Breast epithelium (tissue), 4 donors: ENCODE measurements at regions not wholly inside any gene's neighbourhood (a gene's known extent, or its start where the extent isn't known, plus 50 kb on each side); places are given as distances from the start of the nearest gene placed in this dataset.

ENCODE experiments used
- DNase-seq, 2 donors: peaks; one replicate each; pipeline ENCODE4 v3.0.0-alpha.2; 2019; ENCODE audit warnings: low spot score in 2 of 2
- H3K27ac ChIP-seq, 2 donors: fragments of 200-600 bp; sonication (generic) in 1 of 2; one replicate each; pipeline ENCODE4 v1.5.1; 2016 to 2019; ENCODE audit warnings: mild to moderate bottlenecking in 1 of 2
- H3K27me3 ChIP-seq, 2 donors: fragments of 200-600 bp; sonication (generic) in 1 of 2; one replicate each; pipeline versions ENCODE4 v1.5.1 to v1.6.0; 2017 to 2019; ENCODE audit warnings: control low read depth in 1 of 2, mild to moderate bottlenecking in 1 of 2
- H3K36me3 ChIP-seq: fragments of 200-600 bp; one replicate; pipeline ENCODE4 v1.5.1; 2019
- H3K4me1 ChIP-seq, 2 donors: fragments of 200-600 bp; sonication (generic); one replicate each; pipeline ENCODE4 v1.5.1; 2016 to 2019; ENCODE audit warnings: control low read depth in 1 of 2
- H3K4me3 ChIP-seq, 3 donors: fragments of 200-600 bp; sonication (generic); 1 replicate in 2 of 3; 2 replicates in 1 of 3; pipeline ENCODE4 v1.5.1; 2016 to 2019; ENCODE audit warnings: mild to moderate bottlenecking in 3 of 3, moderate library complexity in 2 of 3
- H3K9me3 ChIP-seq, 2 donors: fragments of 200-600 bp; sonication (generic) in 1 of 2; one replicate each; pipeline ENCODE4 v1.5.1; 2016 to 2019; ENCODE audit warnings: control low read depth in 1 of 2
- CTCF ChIP-seq, 3 donors: fragments of 450-650 bp; IDR thresholded peaks; one replicate each; pipeline ENCODE4 v1.5.1; 2016 to 2017; ENCODE audit warnings: antibody characterized with exemption in 3 of 3, mild to moderate bottlenecking in 3 of 3, moderate library complexity in 3 of 3
- POLR2A ChIP-seq: fragments of 450-650 bp; IDR thresholded peaks from one replicate; pipeline ENCODE4 v1.6.1; 2016; ENCODE audit warnings: antibody characterized with exemption, mild to moderate bottlenecking, moderate library complexity
- POLR2AphosphoS5 ChIP-seq, 3 donors: sonication (generic); formaldehyde crosslinking; IDR thresholded peaks; one replicate each; pipeline ENCODE4 v1.6.1; 2017; ENCODE audit warnings: antibody characterized with exemption in 3 of 3
- intact Hi-C: fragments of 100-400 bp; cut with DNase I; formaldehyde crosslinking; loops from one replicate; pipeline ENCODE4 v1.15.1; 2023; ENCODE audit warnings: low total_unique reads

GRCh38 chr16:72429671-72430081 lies 257.7 kb upstream of the PMFBP1 start:
- DNase-seq, result no peak

GRCh38 chr16:72428681-72429376 lies 256.9 kb upstream of the PMFBP1 start:
- DNase-seq, result no peak
- Histone ChIP-seq H3K27me3 (no peaks in the 10 kb centered on the region), H3K36me3 (no peaks in the 10 kb centered on the region), H3K27ac (no peak overlapping the region), H3K9me3 (peaks cover 0 to 5% of the 10 kb centered on the region in 2 donors), H3K4me3 (no peak overlapping the region), H3K4me1 (no peaks in the 10 kb centered on the region)
- intact Hi-C loops, result loop anchor here (2.0 kb wide), 1 partner anchor 44 kb away; no protein-coding TSS in a partner anchor
- no peak for TF ChIP-seq CTCF (IDR thresholded peaks at IDR 0.05)
- no peak for TF ChIP-seq POLR2A
- TF ChIP-seq POLR2AphosphoS5 (IDR thresholded peaks at IDR 0.05), result no peak

More at GRCh38 chr16:72429671-72430081, 257.7 kb upstream of the PMFBP1 start:
- Histone ChIP-seq H3K27me3 (no peaks in the 10 kb centered on the region), H3K9me3 (peaks cover 0 to 14% of the 10 kb centered on the region in 2 donors), H3K4me3 (no peak overlapping the region), H3K36me3 (no peaks in the 10 kb centered on the region), H3K4me1 (no peaks in the 10 kb centered on the region), H3K27ac (no peak overlapping the region)
- intact Hi-C loops, result loop anchor here (2.0 kb wide), 1 partner anchor 45 kb away; no protein-coding TSS in a partner anchor
- no peak for TF ChIP-seq POLR2AphosphoS5 (IDR thresholded peaks at IDR 0.05)
- TF ChIP-seq POLR2A, result no peak
- no peak for TF ChIP-seq CTCF (IDR thresholded peaks at IDR 0.05)

- no peaks in the 10 kb centered on the region for H3K9me3 ChIP-seq
- intact Hi-C loops, result loop anchor here (2.0 kb wide), 1 partner anchor 43 kb away; no protein-coding TSS in a partner anchor
- H3K36me3 ChIP-seq, result no peaks in the 10 kb centered on the region
- no peak overlapping the region for H3K4me3 ChIP-seq
- TF ChIP-seq POLR2A, result no peak
- no peak for TF ChIP-seq POLR2AphosphoS5 (IDR thresholded peaks at IDR 0.05)
- no peak for TF ChIP-seq CTCF (IDR thresholded peaks at IDR 0.05)
- no peak overlapping the region for H3K27ac ChIP-seq
- no peaks in the 10 kb centered on the region for H3K27me3 ChIP-seq
- no peaks in the 10 kb centered on the region for H3K4me1 ChIP-seq
- DNase-seq, result no peak
Measured at GRCh38 chr16:72427783-72428331, 255.9 kb upstream of the PMFBP1 start.

- H3K36me3 ChIP-seq, result no peaks in the 10 kb centered on the region
- no peaks in the 10 kb centered on the region for H3K27me3 ChIP-seq
- no peaks in the 10 kb centered on the region for H3K4me1 ChIP-seq
- H3K27ac ChIP-seq, result no peak overlapping the region
- H3K4me3 ChIP-seq, result no peak overlapping the region
- peaks cover 0 to 6% of the 10 kb centered on the region in 2 donors for H3K9me3 ChIP-seq
- DNase-seq, result no peak
- intact Hi-C loops, result no loop called here
- TF ChIP-seq POLR2A (no peak), CTCF (IDR thresholded peaks at IDR 0.05) (no peak), POLR2AphosphoS5 (IDR thresholded peaks at IDR 0.05) (no peak)
Measured at GRCh38 chr16:72427051-72427782, 255.3 kb upstream of the PMFBP1 start.

GRCh38 chr16:72426386-72426785 lies 254.4 kb upstream of the PMFBP1 start:
- no peak overlapping the region for H3K4me3 ChIP-seq
- H3K4me1 ChIP-seq, result no peaks in the 10 kb centered on the region
- intact Hi-C loops, result no loop called here
- H3K9me3 ChIP-seq, result peaks cover 0 to 12% of the 10 kb centered on the region in 2 donors
- no peak for TF ChIP-seq POLR2AphosphoS5 (IDR thresholded peaks at IDR 0.05)
- TF ChIP-seq CTCF (IDR thresholded peaks at IDR 0.05), result no peak
- TF ChIP-seq POLR2A, result no peak
- no peak for DNase-seq
- no peak overlapping the region for H3K27ac ChIP-seq
- H3K27me3 ChIP-seq, result no peaks in the 10 kb centered on the region
- H3K36me3 ChIP-seq, result no peaks in the 10 kb centered on the region
